Erythroblast (primary cell): ENCODE measurements at regions not wholly inside any gene's neighbourhood (a gene's known extent, or its start where the extent isn't known, plus 50 kb on each side); places are given as distances from the start of the nearest gene placed in this dataset.

Source experiments
- GATA1 ChIP-seq: IDR thresholded peaks from 2 replicates; pipeline ENCODE4 v1.6.1; 2011; ENCODE audit warnings: low read depth, mild to moderate bottlenecking, control low read depth, low read length, moderate library complexity
- POLR2A ChIP-seq: IDR thresholded peaks from 2 replicates; pipeline ENCODE4 v1.6.1; 2011; ENCODE audit warnings: mild to moderate bottlenecking, low read length

DNA sequence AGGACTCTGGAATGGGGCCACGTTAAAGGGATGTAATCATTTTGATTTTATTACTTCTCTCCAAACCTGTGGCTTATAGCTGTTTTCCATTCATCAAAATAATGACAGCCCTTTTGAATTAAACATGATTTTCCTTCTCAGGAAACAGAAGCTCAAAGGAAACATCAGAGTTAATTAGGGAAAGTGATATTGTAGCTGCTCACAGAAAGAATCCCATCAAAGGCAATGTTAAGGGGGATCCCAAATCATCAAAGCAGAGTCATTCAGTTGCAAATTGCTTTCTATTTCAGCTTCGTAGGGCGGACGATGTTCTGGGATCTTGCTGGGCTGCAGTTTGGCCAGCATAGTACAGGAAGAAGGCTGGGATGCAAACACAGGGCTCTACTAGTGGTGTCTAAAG lies 563.2 kb downstream of the CCSER2 start:
- TF ChIP-seq POLR2A (no peak), GATA1 (no peak)
